ENCODE measurements at regions not wholly inside any gene's neighbourhood (a gene's known extent, or its start where the extent isn't known, plus 50 kb on each side); places are given as distances from the start of the nearest gene placed in this dataset.

DNA sequence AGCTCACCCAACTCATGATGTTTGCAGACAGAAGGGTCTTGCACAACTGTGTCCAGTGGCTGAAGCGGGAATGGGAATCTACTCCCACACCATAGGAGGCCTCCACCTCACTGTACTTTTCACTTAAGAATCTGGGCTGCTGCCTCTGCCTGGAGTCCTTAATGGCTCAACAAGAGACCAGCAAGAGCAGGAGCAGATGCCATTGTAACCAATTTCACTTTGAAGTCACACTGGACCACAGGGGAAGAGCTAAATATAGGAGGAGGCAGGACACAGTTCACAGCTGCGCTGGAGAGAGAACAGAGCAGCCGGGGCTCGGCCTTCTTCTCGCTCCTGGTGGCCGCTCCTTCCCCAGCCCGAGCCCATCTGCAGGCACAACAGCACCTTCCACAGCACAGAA, 120.4 kb downstream of the SIPA1L2 start:
- TF ChIP-seq, protein P1, sequence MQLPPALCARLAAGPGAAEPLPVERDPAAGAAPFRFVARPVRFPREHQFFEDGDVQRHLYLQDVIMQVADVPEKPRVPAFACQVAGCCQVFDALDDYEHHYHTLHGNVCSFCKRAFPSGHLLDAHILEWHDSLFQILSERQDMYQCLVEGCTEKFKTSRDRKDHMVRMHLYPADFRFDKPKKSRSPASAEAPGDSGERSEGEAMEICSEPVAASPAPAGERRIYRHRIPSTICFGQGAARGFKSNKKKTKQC (CRISPR knock-in tag; IDR thresholded peaks at IDR 0.05), result no peak
- TF ChIP-seq, protein P2, sequence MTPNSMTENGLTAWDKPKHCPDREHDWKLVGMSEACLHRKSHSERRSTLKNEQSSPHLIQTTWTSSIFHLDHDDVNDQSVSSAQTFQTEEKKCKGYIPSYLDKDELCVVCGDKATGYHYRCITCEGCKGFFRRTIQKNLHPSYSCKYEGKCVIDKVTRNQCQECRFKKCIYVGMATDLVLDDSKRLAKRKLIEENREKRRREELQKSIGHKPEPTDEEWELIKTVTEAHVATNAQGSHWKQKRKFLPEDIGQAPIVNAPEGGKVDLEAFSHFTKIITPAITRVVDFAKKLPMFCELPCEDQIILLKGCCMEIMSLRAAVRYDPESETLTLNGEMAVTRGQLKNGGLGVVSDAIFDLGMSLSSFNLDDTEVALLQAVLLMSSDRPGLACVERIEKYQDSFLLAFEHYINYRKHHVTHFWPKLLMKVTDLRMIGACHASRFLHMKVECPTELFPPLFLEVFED (CRISPR knock-in tag; conservative IDR thresholded peaks at IDR 0.05), result no peak
- TF ChIP-seq BRCA1 (IDR thresholded peaks at IDR 0.05), result no peak
- no peak for TF ChIP-seq BRCA1 (CRISPR knock-in tag; IDR thresholded peaks at IDR 0.05)
- TF ChIP-seq, protein P3, sequence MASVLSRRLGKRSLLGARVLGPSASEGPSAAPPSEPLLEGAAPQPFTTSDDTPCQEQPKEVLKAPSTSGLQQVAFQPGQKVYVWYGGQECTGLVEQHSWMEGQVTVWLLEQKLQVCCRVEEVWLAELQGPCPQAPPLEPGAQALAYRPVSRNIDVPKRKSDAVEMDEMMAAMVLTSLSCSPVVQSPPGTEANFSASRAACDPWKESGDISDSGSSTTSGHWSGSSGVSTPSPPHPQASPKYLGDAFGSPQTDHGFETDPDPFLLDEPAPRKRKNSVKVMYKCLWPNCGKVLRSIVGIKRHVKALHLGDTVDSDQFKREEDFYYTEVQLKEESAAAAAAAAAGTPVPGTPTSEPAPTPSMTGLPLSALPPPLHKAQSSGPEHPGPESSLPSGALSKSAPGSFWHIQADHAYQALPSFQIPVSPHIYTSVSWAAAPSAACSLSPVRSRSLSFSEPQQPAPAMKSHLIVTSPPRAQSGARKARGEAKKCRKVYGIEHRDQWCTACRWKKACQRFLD (CRISPR knock-in tag; IDR thresholded peaks at IDR 0.05), result no peak
- BruUV-seq (replicated peaks), result no TSS peak
- in situ Hi-C loops (cut with MboI) (no loop called here), intact Hi-C loops (cut with micrococcal nuclease) (no loop called here)
- no peak overlapping the region for H3K4me2 ChIP-seq (ENCODE audit: insufficient read depth, low read length)
- H3K36me3 ChIP-seq (ENCODE audit: control insufficient read depth, insufficient read depth, low read length), result no peaks in the 10 kb centered on the region
- peaks cover 0 to 4% of the 10 kb centered on the region in 2 experiments; a peak in 1 of 5 replicates for H3K27me3 ChIP-seq (ENCODE audit: control insufficient read depth in 2 of 2, insufficient read depth in 2 of 2, low read length in 2 of 2)
- no peaks in the 10 kb centered on the region for H3K79me2 ChIP-seq (ENCODE audit: control insufficient read depth, insufficient read depth, low read length)
- no peak overlapping the region for H3K4me3 ChIP-seq
- ChIA-PET POLR2A (no interaction called here), CTCF (ENCODE audit: low intra/inter-chr PET ratio) (no interaction called here)
- H3K27ac ChIP-seq (ENCODE audit: extremely low read depth, low read depth, low read length), result no peak overlapping the region
- 0% methylated on average over 7 of the region's 7 CpGs for WGBS (ENCODE audit: insufficient coverage, low coverage, missing lambda C conversion rate)
- no peak overlapping the region for H3K9ac ChIP-seq (ENCODE audit: insufficient read depth in 1 of 2, low read depth in 2 of 2, low read length in 2 of 2)
- FAIRE-seq, result no peak
- no peaks in the 10 kb centered on the region for H3K9me1 ChIP-seq (ENCODE audit: control insufficient read depth, insufficient read depth, low read length)
- H3K9me3 ChIP-seq (replicated peaks; ENCODE audit: control insufficient read depth, insufficient read depth, low read depth, low read length), result no peaks in the 10 kb centered on the region
- no peak for ATAC-seq
- no peak overlapping the region for H2AFZ ChIP-seq (ENCODE audit: low read depth, low read length)
- H3K4me1 ChIP-seq (replicated peaks in 1 of 2; ENCODE audit: control insufficient read depth in 2 of 2, insufficient read depth in 2 of 2, low read length in 2 of 2), result no peaks in the 10 kb centered on the region
- DNase-seq (ENCODE audit: extremely low read depth in 1 of 4, low spot score in 3 of 4), result no peak
- H4K20me1 ChIP-seq (replicated peaks; ENCODE audit: control insufficient read depth, insufficient read depth, low read length), result no peaks in the 10 kb centered on the region

Measured in K562 (cell line).